ENCODE measurements at regions not wholly inside any gene's neighbourhood (a gene's known extent, or its start where the extent isn't known, plus 50 kb on each side); places are given as distances from the start of the nearest gene placed in this dataset.
A peak's percentile ranks its signal among the peaks of the same experiment; 100 is the strongest.

DNA sequence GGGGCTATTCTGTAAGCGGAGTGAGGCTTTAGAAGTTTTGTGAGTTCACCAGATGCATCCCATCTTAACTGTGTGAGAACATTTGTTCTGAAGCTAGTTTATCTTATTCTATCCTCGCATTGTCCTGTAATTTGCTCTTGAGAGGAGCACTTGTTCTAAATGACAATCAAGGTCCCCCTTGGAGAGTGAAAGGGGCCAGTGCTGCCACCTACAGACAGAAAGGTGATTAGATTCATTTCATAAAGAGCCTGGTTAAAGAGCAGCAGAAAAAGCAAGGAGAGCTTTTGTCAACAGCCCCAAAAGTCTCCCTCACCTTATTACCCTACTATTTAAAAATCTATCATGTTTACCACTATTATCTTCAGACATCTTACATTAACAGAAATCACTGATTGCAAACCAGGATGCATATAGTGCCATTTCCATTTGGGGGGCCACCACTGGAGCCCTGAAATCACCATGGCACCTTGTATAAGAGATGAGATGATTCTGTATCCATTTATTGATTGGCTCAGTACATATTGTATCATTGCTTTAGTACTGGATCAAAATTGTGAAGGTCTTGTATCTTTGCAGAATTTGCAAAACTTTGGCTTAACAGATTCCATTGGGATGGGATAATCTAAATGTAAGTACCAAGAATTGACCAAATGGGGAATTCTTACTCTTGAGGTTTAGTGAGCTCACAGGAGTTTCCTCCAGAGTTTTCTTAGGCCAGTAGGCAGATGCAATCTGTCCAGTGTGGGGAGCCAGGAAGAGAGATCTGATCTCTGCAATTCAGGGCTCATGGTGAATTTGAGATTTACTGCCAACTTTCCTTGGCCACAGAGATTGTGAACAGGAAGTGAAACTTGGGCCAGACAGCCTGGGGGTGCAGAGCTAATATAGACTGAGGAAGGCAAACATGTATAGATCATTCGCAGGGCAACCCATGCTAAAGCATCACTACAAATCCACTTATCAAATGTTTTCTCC lies 64.3 kb upstream of the TRABD2B start:
- ATAC-seq (ENCODE audit: poor library complexity) (peak; percentile 85), DNase-seq (no peak)
- intact Hi-C loops (cut with DNase I): loop anchor here (2.0 to 5.0 kb wide), 2 partner anchors 64 to 325 kb away; partner anchors contain the start of gene TRABD2B

DNA sequence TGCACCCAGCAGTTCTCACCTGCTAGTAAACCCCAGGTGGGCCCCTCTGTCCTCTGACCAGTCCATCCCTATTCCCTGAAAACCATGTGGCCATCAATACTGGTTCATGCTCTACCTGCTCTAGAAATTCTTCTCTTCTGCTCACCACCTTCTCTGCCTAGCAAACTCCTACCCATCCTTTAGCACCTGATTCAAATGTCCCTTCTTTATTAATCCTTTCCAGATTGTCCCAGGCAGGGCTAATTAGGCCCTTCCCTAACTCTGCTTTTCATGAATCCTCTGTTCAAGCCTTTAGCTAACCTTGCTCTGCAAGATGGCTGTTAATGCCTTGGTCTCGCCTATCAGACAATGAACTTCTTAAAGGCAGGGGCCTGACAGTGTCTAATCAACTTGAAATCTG lies 62.1 kb upstream of the TRABD2B start:
- no peak for ATAC-seq (ENCODE audit: poor library complexity)
- intact Hi-C loops (cut with DNase I): no loop called here

DNA sequence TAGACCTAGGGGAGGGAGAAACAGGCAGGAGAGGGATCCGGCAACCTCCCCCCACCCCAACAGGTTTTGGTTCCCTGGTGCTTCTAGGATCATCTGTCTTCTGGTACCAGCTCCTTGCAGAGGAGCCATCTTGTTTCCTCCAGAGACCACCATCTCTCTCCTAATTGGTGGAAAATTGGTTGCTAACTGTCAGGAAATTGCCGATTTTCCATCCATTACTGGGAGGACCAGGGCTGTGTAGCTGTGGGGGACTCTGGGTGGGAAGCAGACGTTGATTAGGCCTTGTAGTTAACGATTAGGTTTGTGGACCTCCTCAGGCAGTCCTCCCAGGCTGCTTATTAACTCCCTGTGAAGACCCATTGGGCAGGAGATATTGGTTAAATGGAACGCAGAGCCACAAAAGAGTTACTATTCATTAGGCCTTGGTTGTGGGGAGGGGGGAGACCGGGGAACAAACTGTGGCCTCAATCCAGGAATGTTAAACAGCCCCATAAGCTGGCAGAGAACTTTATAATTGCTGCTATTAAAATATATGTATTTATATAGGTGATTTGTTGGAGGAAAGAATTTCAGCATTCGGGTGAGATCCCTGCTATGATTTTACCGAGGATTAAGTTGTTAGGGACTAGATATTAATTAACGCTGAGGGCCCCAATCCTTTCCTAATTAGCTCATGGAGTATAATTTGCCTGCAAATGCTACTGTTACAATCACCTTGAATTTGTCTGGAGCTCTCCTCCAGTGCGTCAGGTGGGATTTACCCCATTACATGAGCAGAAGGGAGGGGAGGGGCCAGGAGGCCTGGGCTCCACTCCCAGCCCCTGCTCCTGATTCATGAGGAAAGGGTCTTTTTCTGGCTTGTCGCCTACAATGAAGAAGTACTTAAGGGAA lies 61.2 kb upstream of the TRABD2B start:
- intact Hi-C loops (cut with DNase I): no loop called here
- DNase-seq (no peak), ATAC-seq (ENCODE audit: poor library complexity) (no peak)

More for the DNA sequence above, 62.1 kb upstream of the TRABD2B start:
- no peak for DNase-seq

DNA sequence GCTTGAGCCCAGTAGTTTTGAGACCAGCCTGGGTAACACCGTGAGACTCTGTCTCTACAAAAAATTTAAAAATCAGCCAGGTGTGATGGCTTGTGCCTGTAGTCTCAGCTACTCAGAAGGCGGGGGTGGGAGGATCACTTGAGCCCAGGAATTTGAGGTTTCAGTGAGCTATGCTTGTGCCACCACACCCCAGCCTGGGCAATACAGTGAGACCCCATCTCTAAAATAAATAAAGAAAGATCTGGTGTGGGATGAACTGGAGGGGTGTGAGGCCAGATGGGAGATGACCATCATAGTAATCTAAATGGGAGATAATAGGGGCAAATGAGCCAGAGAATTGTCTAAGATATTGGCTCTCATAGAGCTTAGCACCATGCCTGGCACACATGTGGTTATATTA lies 60.1 kb upstream of the TRABD2B start:
- ATAC-seq (ENCODE audit: poor library complexity) (no peak), DNase-seq (no peak)
- intact Hi-C loops (cut with DNase I): no loop called here

DNA sequence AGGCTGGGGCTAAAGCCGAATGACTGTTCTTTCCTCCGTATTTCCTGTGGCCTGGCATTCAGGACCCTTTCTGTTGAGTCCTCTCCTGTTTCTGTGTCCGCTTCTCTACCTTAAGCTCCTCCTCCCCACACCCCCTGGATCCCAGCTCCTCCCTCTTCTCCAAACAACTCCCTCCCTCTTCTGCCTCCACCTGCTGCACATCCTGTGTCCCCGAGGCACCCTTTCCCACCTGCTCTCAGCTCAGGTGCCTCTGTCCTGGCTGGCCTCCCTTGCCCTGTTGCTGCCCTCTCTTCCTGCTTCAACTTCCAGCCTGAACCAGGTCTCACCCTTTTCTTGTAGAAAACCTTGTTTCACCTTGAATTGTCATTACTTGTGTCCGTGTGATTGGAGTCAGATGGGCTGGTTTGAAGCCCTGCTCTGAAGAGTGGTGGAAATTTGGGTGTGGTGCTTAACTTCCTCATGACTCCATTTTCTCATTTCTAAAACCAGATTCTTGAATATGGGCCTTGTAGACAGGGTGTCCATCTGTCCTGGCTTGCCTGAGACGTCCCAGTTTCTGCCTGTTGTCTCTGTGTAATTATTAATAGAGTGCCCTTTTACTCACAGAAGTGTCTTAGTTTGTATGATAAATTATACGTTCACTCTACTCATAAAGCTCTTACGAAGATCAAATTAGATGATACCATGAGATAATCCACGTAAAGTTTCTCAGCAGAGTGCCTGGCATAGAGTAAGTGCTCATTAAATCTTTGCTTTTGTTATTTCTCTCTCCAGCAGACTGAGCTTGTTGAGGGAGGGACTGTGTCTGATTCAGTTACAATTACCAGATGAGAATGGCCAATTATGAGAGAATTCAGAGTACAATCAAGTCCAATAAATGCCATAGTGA lies 58.9 kb upstream of the TRABD2B start:
- intact Hi-C loops (cut with DNase I): no loop called here
- no peak for ATAC-seq (ENCODE audit: poor library complexity)
- no peak for DNase-seq

DNA sequence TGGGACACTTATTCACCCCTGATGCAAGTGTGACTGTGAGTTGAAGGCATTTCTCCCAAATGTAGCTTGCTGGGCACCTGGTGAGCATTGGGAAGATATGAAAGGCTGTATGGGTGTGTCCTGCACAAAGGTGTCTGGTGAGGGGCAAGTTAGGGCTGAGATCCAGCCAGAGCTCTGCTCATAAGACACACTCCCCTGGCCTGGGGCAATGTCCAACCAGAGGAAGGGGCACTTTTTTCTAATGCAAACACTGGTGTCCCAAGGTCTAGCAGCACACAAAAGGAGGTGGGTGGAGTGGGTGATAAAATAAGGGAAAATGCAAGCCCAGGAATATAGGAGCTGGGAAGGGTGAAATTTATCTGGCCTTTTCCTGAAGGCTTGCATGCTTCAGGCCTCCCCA lies 57.0 kb upstream of the TRABD2B start:
- ATAC-seq (ENCODE audit: poor library complexity): no peak
- no peak for DNase-seq
- intact Hi-C loops (cut with DNase I): no loop called here

DNA sequence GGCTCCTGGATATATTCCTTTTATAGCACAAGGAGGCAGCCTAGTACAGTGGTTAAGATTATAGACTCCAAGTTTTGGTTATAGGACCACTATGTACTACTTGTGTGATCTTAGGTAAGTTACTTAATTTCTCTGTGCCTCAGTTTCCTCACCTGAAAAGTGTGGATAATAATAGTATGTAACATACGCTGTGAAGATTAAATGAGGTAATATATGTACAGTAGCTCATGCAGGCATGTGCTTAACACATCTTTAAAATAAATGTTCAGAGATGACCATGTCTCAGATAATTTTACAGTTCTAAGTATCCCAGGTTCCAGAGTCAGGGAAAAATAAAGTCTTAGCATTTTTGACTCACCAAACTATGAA lies 55.7 kb upstream of the TRABD2B start:
- no peak for DNase-seq
- intact Hi-C loops (cut with DNase I): no loop called here
- no peak for ATAC-seq (ENCODE audit: poor library complexity)

DNA sequence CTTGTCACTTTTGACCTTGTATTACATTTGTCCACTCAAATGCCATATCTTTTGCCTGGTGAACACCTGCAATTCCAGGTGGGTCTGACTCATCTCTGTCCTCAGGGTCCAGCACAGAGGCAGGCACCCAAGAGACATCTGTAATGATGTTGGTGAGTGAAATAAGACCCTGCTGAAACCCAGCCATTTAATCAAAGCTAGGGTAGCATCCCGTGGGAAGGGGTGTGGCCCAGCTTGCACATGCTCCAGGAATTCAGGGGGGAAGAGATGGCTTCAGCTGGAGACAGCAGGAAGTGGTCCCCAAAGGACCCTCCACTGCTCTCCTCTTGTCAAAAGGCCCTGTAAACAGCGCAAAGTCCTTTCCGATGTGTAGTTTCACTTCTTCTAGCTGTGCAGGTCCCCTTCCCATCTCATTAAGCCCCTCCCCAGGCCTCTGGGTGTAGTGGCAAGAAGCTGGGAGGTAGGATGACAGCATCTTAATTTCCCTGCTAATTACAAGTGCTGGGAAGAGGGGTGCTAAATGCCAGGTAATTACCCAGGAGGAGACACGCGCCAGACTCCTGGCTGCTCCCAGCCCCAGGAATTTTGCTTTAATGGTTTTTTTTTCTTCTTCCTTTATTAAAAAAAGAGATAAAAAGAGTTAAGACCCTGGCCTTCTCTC lies 54.4 kb upstream of the TRABD2B start:
- DNase-seq: no peak
- ATAC-seq (ENCODE audit: poor library complexity): no peak
- intact Hi-C loops (cut with DNase I): no loop called here

DNA sequence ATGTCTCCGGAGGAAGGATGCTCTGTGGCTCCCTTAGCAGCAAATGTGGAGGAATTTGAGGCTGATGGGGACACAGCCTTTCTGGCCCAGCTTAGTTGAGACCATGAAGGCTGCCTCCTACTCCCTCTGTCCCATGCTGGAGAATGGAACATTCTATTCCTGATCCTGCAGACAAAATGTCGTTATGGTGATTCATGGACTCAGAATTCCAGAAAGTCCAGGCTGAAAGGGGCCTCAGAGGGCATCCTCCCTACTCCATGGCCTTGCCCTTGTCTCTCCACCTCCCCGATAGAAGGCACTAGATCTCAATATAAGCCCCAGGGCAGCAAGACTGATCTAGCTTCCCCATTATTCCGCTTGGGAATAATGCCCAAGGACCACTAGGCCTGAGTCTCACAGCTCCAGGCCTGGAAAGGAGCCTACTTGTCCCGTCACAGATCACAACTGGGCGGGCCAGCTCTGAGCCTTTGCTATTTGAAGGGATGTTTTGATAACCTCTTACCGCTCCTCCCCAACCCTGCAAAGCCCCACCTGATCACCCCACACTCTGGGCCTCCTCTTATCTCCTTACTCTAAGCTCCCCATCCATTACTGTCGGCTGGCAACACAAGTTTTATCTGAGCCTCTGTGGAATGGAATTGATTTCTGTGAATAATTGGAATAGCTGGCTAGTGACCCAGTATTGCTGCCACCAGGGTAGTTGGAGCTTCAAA lies 52.8 kb upstream of the TRABD2B start:
- intact Hi-C loops (cut with DNase I): no loop called here
- DNase-seq: no peak
- no peak for ATAC-seq (ENCODE audit: poor library complexity)

DNA sequence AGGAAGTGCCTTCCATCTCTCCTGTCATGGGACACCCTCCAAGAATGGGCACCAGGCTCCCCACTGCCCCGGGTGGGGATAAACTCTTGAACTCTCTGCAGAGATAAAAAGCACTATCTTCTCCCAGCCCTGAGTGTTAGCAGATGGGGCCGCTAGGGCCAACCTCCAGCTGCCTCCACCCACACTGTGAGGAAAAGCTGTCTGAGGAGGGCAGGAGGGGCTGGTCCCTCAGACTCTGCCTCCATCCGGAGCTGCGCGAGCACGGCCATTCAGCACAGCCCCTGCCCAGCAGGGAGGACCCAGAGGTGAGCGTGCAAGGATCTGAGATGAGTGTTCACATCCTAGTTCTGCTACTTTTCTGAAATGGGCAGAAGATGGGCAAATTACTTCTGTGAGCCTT lies 51.8 kb upstream of the TRABD2B start:
- peak; percentile 31 for ATAC-seq (ENCODE audit: poor library complexity)
- DNase-seq: no peak
- intact Hi-C loops (cut with DNase I): no loop called here

DNA sequence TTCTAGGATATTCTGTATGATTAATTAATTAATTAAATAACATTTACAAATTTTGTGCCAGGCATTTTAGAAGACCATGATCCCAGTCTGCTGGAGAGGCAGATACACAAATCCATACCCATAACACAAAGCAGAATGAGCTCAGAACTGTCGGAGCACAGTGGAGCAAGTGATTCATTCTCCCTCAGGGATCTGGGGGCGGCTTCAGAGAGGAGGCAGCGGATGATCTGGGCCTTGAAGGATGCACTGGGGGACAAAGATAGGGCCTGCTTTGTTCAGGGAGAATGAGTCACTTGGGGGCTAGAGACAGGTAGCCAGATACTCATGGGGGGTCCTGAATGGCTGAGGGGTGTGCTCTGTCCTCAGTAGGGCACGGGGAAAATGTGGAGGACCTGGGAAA lies 50.9 kb upstream of the TRABD2B start:
- DNase-seq (no peak), ATAC-seq (ENCODE audit: poor library complexity) (peak; percentile 66)
- intact Hi-C loops (cut with DNase I): no loop called here

DNA sequence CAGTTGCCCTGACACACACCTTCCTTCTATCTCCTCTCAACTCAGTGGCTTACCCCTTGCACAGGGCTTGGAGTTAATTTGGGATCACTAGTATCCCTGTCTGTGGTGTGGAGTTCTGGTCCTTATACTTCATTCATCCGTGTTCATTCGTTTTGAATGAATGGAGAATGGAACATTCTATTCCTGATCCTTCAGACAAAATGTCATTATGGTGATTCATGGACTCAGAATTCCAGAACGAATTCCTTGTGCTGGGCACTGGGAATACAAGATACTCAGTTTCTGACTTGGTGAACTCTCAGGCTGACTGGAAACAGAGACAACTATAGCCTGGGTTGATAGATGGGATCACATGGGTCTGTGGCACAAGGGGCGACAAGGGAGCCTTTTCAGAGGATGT lies 49.9 kb upstream of the TRABD2B start:
- DNase-seq: no peak
- intact Hi-C loops (cut with DNase I): no loop called here
- ATAC-seq (ENCODE audit: poor library complexity): no peak

All from Right ventricle myocardium superior (tissue), 1 donor.